NCI-H1092 (cell line): ENCODE measurements at regions not wholly inside any gene's neighbourhood (a gene's known extent, or its start where the extent isn't known, plus 50 kb on each side); places are given as distances from the start of the nearest gene placed in this dataset.
"Not testable (repeated sequence)": the region's sequence is repeated elsewhere in the genome, so short reads cannot be mapped to it uniquely, and the experiment has no call there.

ENCODE experiments used
- DNase-seq: peaks from one replicate; lab custom pipeline; 2025; lab: John Stamatoyannopoulos, UW

- DNase-seq: no peak
These were observed 93.9 kb upstream of the AGAP1 start for GRCh38 chr2:235399895-235400294.

- no peak for DNase-seq
These were observed 91.4 kb upstream of the AGAP1 start for GRCh38 chr2:235402422-235402821.

- no peak for DNase-seq
These were observed 88.1 kb upstream of the AGAP1 start for GRCh38 chr2:235405612-235406361.

GRCh38 chr2:235406430-235406829 is 87.4 kb upstream of the AGAP1 start:
- DNase-seq: no peak

- DNase-seq: no peak
These were observed 81.8 kb upstream of the AGAP1 start for GRCh38 chr2:235411905-235412485.

- no peak for DNase-seq
These were observed 80.8 kb upstream of the AGAP1 start for GRCh38 chr2:235413064-235413463.

GRCh38 chr2:235414422-235414821 is 79.4 kb upstream of the AGAP1 start:
- peak; percentile 86 for DNase-seq

GRCh38 chr2:235416858-235417499 is 76.9 kb upstream of the AGAP1 start:
- no peak for DNase-seq

GRCh38 chr2:235418918-235419317 is 74.9 kb upstream of the AGAP1 start:
- DNase-seq: no peak

- DNase-seq: no peak
These were observed 73.8 kb upstream of the AGAP1 start for GRCh38 chr2:235419996-235420395.

GRCh38 chr2:235421618-235422017 is 72.2 kb upstream of the AGAP1 start:
- DNase-seq: no peak

- no peak for DNase-seq
These were observed 63.3 kb upstream of the AGAP1 start for GRCh38 chr2:235430366-235431083.

- DNase-seq: peak; percentile 31
These were observed 60.9 kb upstream of the AGAP1 start for GRCh38 chr2:235432741-235433520.

GRCh38 chr2:235433860-235434259 is 60.0 kb upstream of the AGAP1 start:
- DNase-seq: no peak

GRCh38 chr2:235439959-235440662 is 53.7 kb upstream of the AGAP1 start:
- DNase-seq: no peak

GRCh38 chr2:235443580-235443979 is 50.3 kb upstream of the AGAP1 start:
- DNase-seq: not testable (repeated sequence)
